ENCODE measurements at regions not wholly inside any gene's neighbourhood (a gene's known extent, or its start where the extent isn't known, plus 50 kb on each side); places are given as distances from the start of the nearest gene placed in this dataset.

DNA sequence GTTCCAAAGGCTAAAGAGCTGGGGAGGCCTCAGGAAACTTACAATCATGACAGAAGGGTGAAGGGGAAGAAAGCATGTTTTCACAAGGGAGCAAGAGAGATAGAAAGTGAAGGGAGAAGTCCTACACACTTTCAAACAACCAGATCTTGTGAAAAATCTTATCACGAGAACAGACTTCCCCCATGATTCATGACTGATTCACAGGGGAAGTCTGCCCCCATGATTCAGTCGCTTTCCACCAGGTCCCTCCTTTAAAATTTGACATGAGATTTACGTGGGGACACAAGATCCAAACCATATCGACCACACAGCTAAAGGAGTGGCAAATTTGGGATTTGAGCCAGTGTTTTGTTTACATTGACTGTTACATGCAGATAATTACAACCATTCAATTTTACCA is 971.1 kb upstream of the HS3ST1 start:
- TF ChIP-seq, protein P1, sequence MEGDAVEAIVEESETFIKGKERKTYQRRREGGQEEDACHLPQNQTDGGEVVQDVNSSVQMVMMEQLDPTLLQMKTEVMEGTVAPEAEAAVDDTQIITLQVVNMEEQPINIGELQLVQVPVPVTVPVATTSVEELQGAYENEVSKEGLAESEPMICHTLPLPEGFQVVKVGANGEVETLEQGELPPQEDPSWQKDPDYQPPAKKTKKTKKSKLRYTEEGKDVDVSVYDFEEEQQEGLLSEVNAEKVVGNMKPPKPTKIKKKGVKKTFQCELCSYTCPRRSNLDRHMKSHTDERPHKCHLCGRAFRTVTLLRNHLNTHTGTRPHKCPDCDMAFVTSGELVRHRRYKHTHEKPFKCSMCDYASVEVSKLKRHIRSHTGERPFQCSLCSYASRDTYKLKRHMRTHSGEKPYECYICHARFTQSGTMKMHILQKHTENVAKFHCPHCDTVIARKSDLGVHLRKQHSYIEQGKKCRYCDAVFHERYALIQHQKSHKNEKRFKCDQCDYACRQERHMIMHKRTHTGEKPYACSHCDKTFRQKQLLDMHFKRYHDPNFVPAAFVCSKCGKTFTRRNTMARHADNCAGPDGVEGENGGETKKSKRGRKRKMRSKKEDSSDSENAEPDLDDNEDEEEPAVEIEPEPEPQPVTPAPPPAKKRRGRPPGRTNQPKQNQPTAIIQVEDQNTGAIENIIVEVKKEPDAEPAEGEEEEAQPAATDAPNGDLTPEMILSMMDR (tag by site-specific recombination; IDR thresholded peaks at IDR 0.05), result no peak
- TF ChIP-seq OSR2 (tag by site-specific recombination; IDR thresholded peaks at IDR 0.05), result no peak
- TF ChIP-seq, protein P2, sequence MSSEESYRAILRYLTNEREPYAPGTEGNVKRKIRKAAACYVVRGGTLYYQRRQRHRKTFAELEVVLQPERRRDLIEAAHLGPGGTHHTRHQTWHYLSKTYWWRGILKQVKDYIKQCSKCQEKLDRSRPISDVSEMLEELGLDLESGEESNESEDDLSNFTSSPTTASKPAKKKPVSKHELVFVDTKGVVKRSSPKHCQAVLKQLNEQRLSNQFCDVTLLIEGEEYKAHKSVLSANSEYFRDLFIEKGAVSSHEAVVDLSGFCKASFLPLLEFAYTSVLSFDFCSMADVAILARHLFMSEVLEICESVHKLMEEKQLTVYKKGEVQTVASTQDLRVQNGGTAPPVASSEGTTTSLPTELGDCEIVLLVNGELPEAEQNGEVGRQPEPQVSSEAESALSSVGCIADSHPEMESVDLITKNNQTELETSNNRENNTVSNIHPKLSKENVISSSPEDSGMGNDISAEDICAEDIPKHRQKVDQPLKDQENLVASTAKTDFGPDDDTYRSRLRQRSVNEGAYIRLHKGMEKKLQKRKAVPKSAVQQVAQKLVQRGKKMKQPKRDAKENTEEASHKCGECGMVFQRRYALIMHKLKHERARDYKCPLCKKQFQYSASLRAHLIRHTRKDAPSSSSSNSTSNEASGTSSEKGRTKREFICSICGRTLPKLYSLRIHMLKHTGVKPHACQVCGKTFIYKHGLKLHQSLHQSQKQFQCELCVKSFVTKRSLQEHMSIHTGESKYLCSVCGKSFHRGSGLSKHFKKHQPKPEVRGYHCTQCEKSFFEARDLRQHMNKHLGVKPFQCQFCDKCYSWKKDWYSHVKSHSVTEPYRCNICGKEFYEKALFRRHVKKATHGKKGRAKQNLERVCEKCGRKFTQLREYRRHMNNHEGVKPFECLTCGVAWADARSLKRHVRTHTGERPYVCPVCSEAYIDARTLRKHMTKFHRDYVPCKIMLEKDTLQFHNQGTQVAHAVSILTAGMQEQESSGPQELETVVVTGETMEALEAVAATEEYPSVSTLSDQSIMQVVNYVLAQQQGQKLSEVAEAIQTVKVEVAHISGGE (tag by site-specific recombination; conservative IDR thresholded peaks at IDR 0.05; ENCODE audit: low read depth), result no peak
- no peak for TF ChIP-seq ZNF529 (tag by site-specific recombination; IDR thresholded peaks at IDR 0.05; ENCODE audit: insufficient replicate concordance)
- no peak for TF ChIP-seq ZNF600 (tag by site-specific recombination; IDR thresholded peaks at IDR 0.05)
